GM12874 (cell line): ENCODE measurements at regions not wholly inside any gene's neighbourhood (a gene's known extent, or its start where the extent isn't known, plus 50 kb on each side); places are given as distances from the start of the nearest gene placed in this dataset.

Experiments
- CTCF ChIP-seq: IDR thresholded peaks from 2 replicates; pipeline ENCODE4 v1.5.1; 2011; ENCODE audit warnings: low read depth, mild to moderate bottlenecking, control low read depth, low read length, moderate library complexity; ENCODE audit not compliant: insufficient read depth

GRCh38 chr14:61145034-61145902 lies 135.9 kb downstream of the TMEM30B start:
- no peak for TF ChIP-seq CTCF

GRCh38 chr14:61140872-61141271 lies 140.3 kb downstream of the TMEM30B start:
- no peak for TF ChIP-seq CTCF

DNA sequence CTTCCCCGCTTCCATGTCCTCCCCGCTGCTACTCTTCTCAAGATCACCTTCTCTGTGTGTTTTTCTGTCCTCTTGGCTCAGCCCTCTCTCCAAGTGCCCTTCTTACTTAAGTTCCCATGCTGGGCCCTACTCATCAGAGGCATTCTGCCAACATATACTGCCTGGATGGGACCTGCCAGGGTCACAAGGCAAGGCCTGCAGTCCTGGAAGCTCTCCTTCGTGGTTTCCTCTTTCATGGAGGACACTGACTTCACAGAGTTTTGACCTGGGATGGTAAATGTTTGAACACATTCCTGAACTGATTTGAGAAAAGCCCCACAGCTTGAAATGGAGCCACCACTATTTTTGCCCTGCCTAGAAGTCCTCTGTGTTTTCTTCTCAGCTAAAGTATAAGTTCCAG lies 140.9 kb downstream of the TMEM30B start:
- TF ChIP-seq CTCF, result no peak

DNA sequence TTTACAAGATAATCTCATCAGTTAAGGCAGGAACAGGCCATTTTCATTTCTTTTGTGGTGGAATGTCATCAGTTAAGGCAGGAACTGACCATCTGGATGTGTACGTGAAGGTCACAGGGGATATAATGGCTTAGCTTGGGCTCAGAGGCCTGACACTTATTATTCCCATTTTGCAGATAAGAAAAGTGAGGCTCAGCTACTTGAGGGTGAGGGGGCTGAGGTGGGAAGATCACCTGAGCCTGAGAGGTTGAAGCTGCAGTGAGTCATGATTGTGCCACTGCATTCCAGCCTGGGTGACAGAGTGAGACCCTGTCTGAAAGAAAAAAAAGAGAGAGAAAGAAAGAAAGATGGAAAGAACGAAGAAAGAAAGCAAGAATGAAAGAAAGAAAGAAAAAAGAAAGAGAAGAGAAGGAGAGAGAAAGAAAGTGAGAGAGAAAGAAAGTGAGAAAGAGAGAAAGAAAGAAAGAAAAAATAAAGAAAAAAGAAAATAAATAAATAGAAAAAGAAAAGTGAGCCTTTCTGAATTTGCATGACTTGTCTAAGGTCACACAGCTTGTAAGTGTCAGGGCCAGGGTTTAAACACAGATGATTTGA lies 142.0 kb downstream of the TMEM30B start:
- no peak for TF ChIP-seq CTCF

DNA sequence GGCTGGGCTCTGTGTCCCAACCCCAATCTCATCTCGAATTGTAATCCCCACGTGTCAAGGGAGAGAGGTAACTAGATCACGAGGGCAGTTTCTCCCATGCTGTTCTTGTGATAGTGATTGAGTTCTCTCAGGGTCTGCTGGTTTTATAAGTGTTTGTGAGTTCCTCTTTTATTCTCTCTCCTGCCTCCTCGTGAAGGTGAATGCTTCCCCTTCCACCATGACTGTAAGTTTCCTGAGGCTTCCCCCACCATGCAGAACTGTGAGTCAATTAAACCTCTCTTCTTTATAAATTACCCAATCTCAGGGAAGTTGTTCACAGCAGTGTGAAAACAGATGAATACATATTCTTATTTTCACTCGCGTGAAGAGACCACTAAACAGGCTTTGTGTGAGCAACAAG lies 148.2 kb downstream of the TMEM30B start:
- TF ChIP-seq CTCF, result no peak

GRCh38 chr14:61132336-61132735 lies 148.8 kb downstream of the TMEM30B start:
- TF ChIP-seq CTCF, result no peak

- TF ChIP-seq CTCF, result no peak
Measured at GRCh38 chr14:61130512-61131260, 149.6 kb downstream of the SLC38A6 start.
